H9 (cell line): ENCODE measurements at regions not wholly inside any gene's neighbourhood (a gene's known extent, or its start where the extent isn't known, plus 50 kb on each side); places are given as distances from the start of the nearest gene placed in this dataset.

ENCODE experiments used
- DNase-seq: peaks from one replicate; pipeline ENCODE4 v3.0.0-alpha.2; 2017
- H2AFZ ChIP-seq: one replicate; pipeline ENCODE4 v1.6.1; 2013; ENCODE audit warnings: mild to moderate bottlenecking, low read length, control low read depth, moderate library complexity
- H2AK5ac ChIP-seq: 2 replicates; pipeline ENCODE4 v1.6.1; 2013; ENCODE audit warnings: low read length, control low read depth, mixed read lengths; ENCODE audit not compliant: insufficient read length
- H2BK120ac ChIP-seq: one replicate; pipeline ENCODE4 v1.6.1; 2013; ENCODE audit warnings: low read depth, mild to moderate bottlenecking, low read length, control low read depth, inconsistent platforms; ENCODE audit not compliant: poor library complexity, severe bottlenecking
- H2BK12ac ChIP-seq: 2 replicates; pipeline ENCODE4 v1.6.1; 2013; ENCODE audit warnings: low read length, control low read depth, mixed read lengths, low read depth; ENCODE audit not compliant: insufficient read length
- H2BK15ac ChIP-seq: 2 replicates; pipeline ENCODE4 v1.6.1; 2013; ENCODE audit warnings: low read depth, low read length, control low read depth
- H2BK20ac ChIP-seq: one replicate; pipeline ENCODE4 v1.6.1; 2013; ENCODE audit warnings: low read depth, mild to moderate bottlenecking, low read length, control low read depth, inconsistent platforms; ENCODE audit not compliant: poor library complexity, severe bottlenecking
- H2BK5ac ChIP-seq: 2 replicates; pipeline ENCODE4 v1.6.1; 2013; ENCODE audit warnings: low read length, control low read depth, mixed read lengths; ENCODE audit not compliant: insufficient read length
- H3K14ac ChIP-seq: 2 replicates; pipeline ENCODE4 v1.6.1; 2013; ENCODE audit warnings: low read length, control low read depth; ENCODE audit not compliant: insufficient read depth
- H3K18ac ChIP-seq: 2 replicates; pipeline ENCODE4 v1.6.1; 2013; ENCODE audit warnings: low read depth, mild to moderate bottlenecking, mixed read lengths, low read length, control low read depth; ENCODE audit not compliant: insufficient read length
- H3K23ac ChIP-seq: 2 replicates; pipeline ENCODE4 v1.6.1; 2013; ENCODE audit warnings: low read length, control low read depth, mixed read lengths, low read depth; ENCODE audit not compliant: insufficient read length
- H3K23me2 ChIP-seq: 2 replicates; pipeline ENCODE4 v1.6.1; 2013; ENCODE audit warnings: low read depth, mild to moderate bottlenecking, mixed read lengths, low read length, control low read depth; ENCODE audit not compliant: insufficient read length, poor library complexity, severe bottlenecking
- H3K27ac ChIP-seq: 2 replicates; pipeline ENCODE4 v1.5.1; 2013; ENCODE audit warnings: low read length, control low read depth, mixed read lengths, low read depth; ENCODE audit not compliant: insufficient read length
- H3K27me3 ChIP-seq: 2 replicates; pipeline ENCODE4 v1.6.1; 2013; ENCODE audit warnings: low read length, control low read depth, inconsistent platforms; ENCODE audit not compliant: insufficient read depth
- H3K4ac ChIP-seq: 2 replicates; pipeline ENCODE4 v1.6.1; 2013; ENCODE audit warnings: low read depth, mild to moderate bottlenecking, control low read depth, inconsistent platforms, low read length, moderate library complexity
- H3K4me1 ChIP-seq: 2 replicates; pipeline ENCODE4 v1.6.1; 2013; ENCODE audit warnings: low read length, control low read depth, inconsistent platforms; ENCODE audit not compliant: insufficient read depth
- H3K4me2 ChIP-seq: 2 replicates; pipeline ENCODE4 v1.6.1; 2013; ENCODE audit warnings: low read length, control low read depth, mixed read lengths; ENCODE audit not compliant: insufficient read length, insufficient read depth
- H3K56ac ChIP-seq: 2 replicates; pipeline ENCODE4 v1.6.1; 2013; ENCODE audit warnings: low read depth, mild to moderate bottlenecking, mixed read lengths, low read length, control low read depth; ENCODE audit not compliant: insufficient read length
- H3K79me1 ChIP-seq: 2 replicates; pipeline ENCODE4 v1.6.1; 2013; ENCODE audit warnings: low read depth, mild to moderate bottlenecking, moderate library complexity, low read length, control low read depth, inconsistent platforms; ENCODE audit not compliant: insufficient read depth, poor library complexity, severe bottlenecking
- H3K79me2 ChIP-seq: 2 replicates; pipeline ENCODE4 v1.6.1; 2013; ENCODE audit warnings: low read length, control low read depth, inconsistent platforms; ENCODE audit not compliant: insufficient read depth
- H3K9ac ChIP-seq: 2 replicates; pipeline ENCODE4 v1.6.1; 2013; ENCODE audit warnings: low read length, control low read depth, mixed read lengths; ENCODE audit not compliant: insufficient read length; ENCODE audit errors: extremely low read depth
- H3K9me3 ChIP-seq: one replicate; pipeline ENCODE4 v1.6.1; 2013; ENCODE audit warnings: low read depth, low read length, inconsistent platforms; ENCODE audit not compliant: control insufficient read depth
- H3T11ph ChIP-seq: one replicate; pipeline ENCODE4 v1.6.1; 2013; ENCODE audit warnings: mild to moderate bottlenecking, low read length, control low read depth, inconsistent platforms
- H4K20me1 ChIP-seq: one replicate; pipeline ENCODE4 v1.6.1; 2013; ENCODE audit not compliant: control insufficient read depth, insufficient read length, insufficient read depth
- H4K5ac ChIP-seq: 2 replicates; pipeline ENCODE4 v1.6.1; 2013; ENCODE audit warnings: low read depth, mild to moderate bottlenecking, mixed read lengths, low read length, control low read depth; ENCODE audit not compliant: insufficient read length
- H4K8ac ChIP-seq: replicated peaks from 2 replicates; pipeline ENCODE4 v1.6.1; 2013; ENCODE audit warnings: low read length, control low read depth, mixed read lengths, low read depth; ENCODE audit not compliant: insufficient read length
- H4K91ac ChIP-seq: 2 replicates; pipeline ENCODE4 v1.6.1; 2013; ENCODE audit warnings: low read depth, mild to moderate bottlenecking, moderate library complexity, mixed read lengths, low read length, control low read depth; ENCODE audit not compliant: insufficient read length
- H3K27ac Mint-ChIP-seq, 3 experiments: 2 replicates in 2 of 3; 3 replicates in 1 of 3; pipeline ENCODE4 v1.8.0; 2020 to 2021; ENCODE audit warnings: mixed read lengths in 3 of 3, mild to moderate bottlenecking in 1 of 3, moderate library complexity in 1 of 3
- H3K27me3 Mint-ChIP-seq: 2 replicates; pipeline ENCODE4 v1.8.0; 2021; ENCODE audit warnings: low read depth, mild to moderate bottlenecking, moderate library complexity, mixed read lengths
- H3K36me3 Mint-ChIP-seq, 3 experiments: 2 replicates in 2 of 3; 3 replicates in 1 of 3; pipeline ENCODE4 v1.8.0; 2020 to 2021; ENCODE audit warnings: low read depth in 3 of 3, mixed read lengths in 3 of 3; ENCODE audit not compliant: insufficient read depth in 1 of 3
- H3K4me1 Mint-ChIP-seq, 2 experiments: 2 replicates each; pipeline ENCODE4 v1.8.0; 2020; ENCODE audit warnings: mixed read lengths in 2 of 2
- H3K4me3 Mint-ChIP-seq, 2 experiments: 2 replicates in 1 of 2; 3 replicates in 1 of 2; pipeline ENCODE4 v1.8.0; 2020 to 2021; ENCODE audit warnings: mild to moderate bottlenecking in 2 of 2, mixed read lengths in 2 of 2, moderate library complexity in 1 of 2
- H3K9me3 Mint-ChIP-seq, 2 experiments: 2 replicates in 1 of 2; 3 replicates in 1 of 2; pipeline ENCODE4 v1.8.0; 2020; ENCODE audit warnings: mild to moderate bottlenecking in 2 of 2, mixed read lengths in 2 of 2, moderate library complexity in 1 of 2
- CTCF ChIP-seq: fragments of 200-600 bp; sonication (generic); conservative IDR thresholded peaks from 3 replicates; pipeline ENCODE4 v1.8.0; 2021; ENCODE audit warnings: antibody characterized with exemption, mild to moderate bottlenecking
- WGBS: extraction: QIAGEN DNeasy Blood & Tissue Kit; methylation state at CpG from one replicate; pipeline ENCODE4 v1.1.7; 2013; ENCODE audit warnings: missing lambda C conversion rate, low lambda C conversion rate, mixed read lengths; ENCODE audit not compliant: insufficient read length; ENCODE audit errors: extremely low coverage; 5-methylcytosine and 5-hydroxymethylcytosine counted together

- Histone ChIP-seq H2BK120ac (no peak overlapping the region), H2AFZ (no peak overlapping the region), H4K8ac (no peak overlapping the region), H2BK20ac (no peak overlapping the region), H2BK12ac (no peak overlapping the region), H3K27me3 (no peaks in the 10 kb centered on the region), H3K4ac (no peak overlapping the region), H3K14ac (no peak overlapping the region), H3K18ac (no peak overlapping the region), H3K4me2 (no peak overlapping the region), H3K23ac (no peak overlapping the region), H2AK5ac (no peak overlapping the region), H4K20me1 (no peaks in the 10 kb centered on the region), H3T11ph (no peak overlapping the region), H2BK15ac (no peak overlapping the region), H2BK5ac (no peak overlapping the region), H3K9me3 (no peaks in the 10 kb centered on the region), H3K56ac (no peak overlapping the region), H3K79me2 (no peaks in the 10 kb centered on the region), H3K9ac (no peak overlapping the region), H4K91ac (no peak overlapping the region), H3K4me1 (no peaks in the 10 kb centered on the region), H3K23me2 (no peaks in the 10 kb centered on the region), H3K79me1 (no peaks in the 10 kb centered on the region), H4K5ac (no peak overlapping the region), H3K27ac (no peak overlapping the region)
- no CpG with 5 or more reads among the region's 2 CpGs for WGBS
- peaks cover 2 to 8% (median 2%) of the 10 kb centered on the region in 3 experiments; a peak in 2 of 7 replicates for H3K36me3 Mint-ChIP-seq
- no peak for TF ChIP-seq CTCF
- DNase-seq, result no peak
- H3K9me3 Mint-ChIP-seq, result peaks cover 20% of the 10 kb centered on the region in 2 experiments; a peak in 4 of 5 replicates
- H3K27me3 Mint-ChIP-seq, result no peaks in the 10 kb centered on the region
- H3K4me1 Mint-ChIP-seq, result no peaks in the 10 kb centered on the region
- H3K4me3 Mint-ChIP-seq, result no peak overlapping the region
- H3K27ac Mint-ChIP-seq, result no peak overlapping the region
Observed at GRCh38 chr11:43261775-43262174, 50.0 kb upstream of the API5 start.
